ENCODE measurements at regions not wholly inside any gene's neighbourhood (a gene's known extent, or its start where the extent isn't known, plus 50 kb on each side); places are given as distances from the start of the nearest gene placed in this dataset.

- no peak for TF ChIP-seq EP300 (IDR thresholded peaks at IDR 0.05)
- no peak for TF ChIP-seq CTCF (IDR thresholded peaks at IDR 0.05)
Observed at GRCh38 chr2:239669899-239670460, 269.2 kb upstream of the HDAC4 start.

Measured in stomach (tissue), 4 donors.